Astrocyte of the hippocampus (primary cell): ENCODE measurements at regions not wholly inside any gene's neighbourhood (a gene's known extent, or its start where the extent isn't known, plus 50 kb on each side); places are given as distances from the start of the nearest gene placed in this dataset.

Experiments used
- DNase-seq: peaks from one replicate; pipeline ENCODE4 v3.0.0; 2011; ENCODE audit warnings: low read depth, low spot score

GRCh38 chr5:53219174-53219573, 109.6 kb upstream of the MOCS2 start:
- DNase-seq = no peak

GRCh38 chr5:53219610-53220009, 110.1 kb upstream of the MOCS2 start:
- no peak for DNase-seq

DNA sequence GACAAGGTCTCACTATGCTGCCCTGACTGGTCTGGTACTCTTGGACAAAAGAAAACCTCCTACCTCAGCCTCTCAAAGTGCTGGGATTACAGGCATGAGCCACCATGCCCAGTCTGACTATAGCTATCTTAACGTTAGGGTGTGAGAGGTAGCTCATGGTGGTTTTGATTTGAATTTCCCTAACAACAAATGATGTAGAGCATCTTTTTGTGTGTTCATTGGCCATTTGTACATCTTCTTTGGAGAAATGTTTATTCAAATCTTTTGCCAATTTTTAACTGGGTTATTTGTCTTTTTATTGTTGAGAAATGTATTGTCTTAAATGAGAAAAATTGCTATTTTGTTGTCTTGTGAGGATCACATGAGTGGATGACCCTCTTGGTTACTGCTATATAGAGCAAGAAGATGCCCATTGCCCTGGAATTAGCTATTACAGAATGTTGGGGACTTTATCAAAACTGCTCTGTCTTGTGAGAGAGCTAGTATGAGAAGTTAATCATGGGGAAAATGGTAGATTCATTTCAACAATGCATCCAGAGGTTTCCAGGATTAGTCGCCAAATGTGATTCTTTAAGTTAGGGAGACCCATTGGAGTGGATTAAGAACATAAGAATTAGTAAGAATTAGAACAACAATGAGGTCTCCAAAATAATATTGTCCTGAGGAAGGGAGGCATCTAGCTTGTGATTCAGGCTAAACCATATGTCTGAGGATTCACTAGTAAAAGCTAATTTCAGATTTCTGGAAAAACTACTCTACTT, 124.3 kb upstream of the MOCS2 start:
- no peak for DNase-seq

DNA sequence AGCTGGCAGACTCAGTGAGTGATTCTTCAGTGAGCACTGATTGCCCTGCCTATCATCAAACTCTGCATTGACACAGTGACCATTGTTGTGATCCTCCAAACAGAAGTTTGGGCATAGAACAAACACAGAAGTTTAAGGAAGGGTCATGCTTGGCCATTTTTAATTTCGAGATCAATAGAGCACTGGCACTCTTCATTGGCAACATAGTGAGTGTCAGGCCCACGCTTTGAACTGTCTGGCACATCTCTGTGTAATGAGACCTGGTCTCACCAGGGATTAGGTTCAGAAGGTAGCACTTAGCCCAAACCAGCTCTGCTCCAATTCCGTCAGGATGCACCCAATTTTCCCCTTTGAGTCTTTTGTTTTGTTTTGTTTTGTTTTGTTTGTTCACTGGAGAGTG, 127.1 kb upstream of the MOCS2 start:
- DNase-seq = no peak

- no peak for DNase-seq
These were observed 128.3 kb upstream of the MOCS2 start for GRCh38 chr5:53237876-53238275.

DNA sequence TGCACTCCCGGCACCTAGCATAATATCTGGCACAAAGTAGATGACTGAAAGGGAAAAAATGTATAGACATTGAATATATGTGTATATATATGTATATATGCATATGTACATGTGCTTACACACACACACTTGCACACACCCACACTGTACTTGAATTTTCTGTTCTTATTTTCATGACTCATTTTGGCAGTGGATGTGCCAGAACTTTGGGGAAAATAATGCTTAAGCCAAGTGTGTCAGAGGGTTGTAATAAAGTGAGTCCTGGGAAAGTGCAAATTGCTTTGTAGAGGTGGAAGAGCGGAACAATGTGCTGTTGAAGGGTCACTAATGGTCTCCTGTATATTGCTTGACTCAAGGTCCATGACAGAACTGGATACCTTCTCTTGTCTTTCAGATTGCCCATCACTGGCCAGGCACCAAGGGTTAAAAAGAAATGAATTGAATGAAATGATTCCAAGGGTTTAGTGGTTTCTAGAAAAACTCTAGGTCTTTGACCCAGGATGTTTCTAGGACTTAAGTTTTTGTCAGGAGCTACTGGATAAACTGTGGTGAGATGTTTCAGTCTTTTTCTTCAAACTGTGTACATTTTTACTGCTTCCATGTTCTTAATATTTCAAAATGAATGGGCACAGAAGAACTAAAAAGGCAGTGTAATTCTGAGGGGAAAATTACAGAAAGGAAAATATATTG, 129.9 kb upstream of the MOCS2 start:
- no peak for DNase-seq

- no peak for DNase-seq
These were observed 131.1 kb upstream of the MOCS2 start for GRCh38 chr5:53240661-53241060.

GRCh38 chr5:53241572-53241971, 132.0 kb upstream of the MOCS2 start:
- no peak for DNase-seq

DNA sequence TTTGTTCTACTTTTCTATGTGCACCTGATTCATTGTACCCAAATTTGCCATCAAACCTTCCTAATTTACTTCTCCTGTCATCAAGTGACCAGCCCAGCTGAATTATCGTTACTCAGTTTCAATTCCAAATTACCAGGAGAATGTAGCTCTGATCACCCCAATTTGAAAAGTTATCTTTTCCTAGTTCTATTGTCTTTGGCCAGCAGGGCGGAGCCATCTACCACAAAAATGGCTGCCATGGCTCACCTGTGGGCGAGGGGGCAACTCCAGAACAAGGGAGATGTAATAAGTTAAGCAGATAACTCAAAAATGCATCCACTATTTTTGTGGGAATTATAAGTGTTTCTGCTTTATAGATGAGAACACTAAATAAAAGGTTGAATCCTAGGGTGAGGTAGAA, 133.8 kb upstream of the MOCS2 start:
- DNase-seq = no peak

DNA sequence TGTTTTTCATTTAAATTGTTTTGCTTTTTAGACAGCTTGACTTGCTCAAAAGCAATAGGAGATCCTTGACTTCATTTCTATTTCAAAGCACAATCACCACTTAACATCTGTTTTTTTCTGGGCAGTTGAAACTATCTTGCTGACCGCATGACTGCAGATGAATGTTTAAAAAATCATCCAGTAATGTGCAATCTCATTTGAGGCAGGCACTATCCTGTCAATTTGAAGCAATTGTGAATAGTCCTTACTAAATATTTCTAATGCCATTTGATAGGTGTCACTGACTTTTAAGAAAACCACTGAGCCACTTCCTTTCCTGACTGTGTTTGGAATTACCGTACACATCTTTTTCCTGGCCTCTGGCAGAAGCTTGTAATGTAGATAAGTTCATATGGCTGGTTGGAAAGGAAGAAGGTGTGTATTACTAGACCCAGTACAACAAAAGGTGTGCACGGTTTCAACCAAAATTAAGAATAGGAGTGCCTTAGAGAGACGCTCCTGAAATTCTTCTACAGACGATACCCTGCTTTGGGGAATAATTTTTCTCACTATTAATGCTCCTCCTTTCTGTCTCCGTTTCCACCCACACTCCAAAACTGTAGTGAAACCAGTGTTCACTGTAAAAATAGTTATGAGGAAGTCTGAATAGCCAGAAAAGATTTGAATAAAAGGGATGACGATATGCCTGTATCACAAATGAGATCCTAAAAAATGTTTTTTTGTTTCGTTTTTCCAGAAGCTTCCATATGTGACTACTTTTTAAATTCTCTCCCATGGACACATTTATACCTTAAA, 136.7 kb upstream of the MOCS2 start:
- peak; percentile 60 for DNase-seq

- peak; percentile 90 for DNase-seq
These were observed 140.1 kb upstream of the MOCS2 start for GRCh38 chr5:53249529-53250200.

DNA sequence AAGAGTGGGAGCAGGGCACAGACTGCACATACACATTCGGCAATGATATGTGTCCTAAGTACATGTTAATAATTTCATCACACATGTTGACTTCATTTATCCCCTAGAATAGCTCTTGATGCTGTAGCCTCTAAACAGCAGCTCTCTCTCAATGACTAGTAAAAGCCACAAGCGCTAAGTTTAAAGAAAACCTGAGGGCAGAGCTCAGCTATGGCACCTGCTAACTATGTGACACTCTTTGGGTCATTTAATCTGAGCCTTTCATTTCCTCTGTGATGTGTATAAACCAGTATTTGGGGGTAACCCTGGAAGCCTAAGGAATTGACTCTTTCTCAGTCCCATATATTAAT, 140.6 kb upstream of the MOCS2 start:
- DNase-seq = no peak

DNA sequence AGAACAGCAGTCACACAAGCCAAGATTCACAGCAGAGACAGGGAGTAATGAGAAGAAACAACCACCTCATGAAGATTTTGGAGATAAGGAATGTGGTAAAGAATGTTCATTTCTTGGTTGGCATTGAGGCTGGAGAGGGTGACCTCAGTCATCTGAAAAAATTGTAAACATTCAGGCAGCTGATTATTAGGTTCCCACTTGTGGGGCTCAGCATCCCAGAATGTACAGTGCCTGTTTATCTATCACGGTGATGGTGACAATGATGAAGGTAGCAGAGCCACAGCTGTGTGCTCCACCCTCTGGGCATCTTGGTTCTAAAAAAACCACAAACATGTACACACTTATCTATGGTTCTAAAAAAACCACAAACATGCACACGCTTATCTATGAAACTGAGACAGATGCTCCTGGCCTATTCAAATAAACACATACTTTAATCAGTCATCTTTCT, 143.9 kb upstream of the MOCS2 start:
- peak; percentile 26 for DNase-seq

DNA sequence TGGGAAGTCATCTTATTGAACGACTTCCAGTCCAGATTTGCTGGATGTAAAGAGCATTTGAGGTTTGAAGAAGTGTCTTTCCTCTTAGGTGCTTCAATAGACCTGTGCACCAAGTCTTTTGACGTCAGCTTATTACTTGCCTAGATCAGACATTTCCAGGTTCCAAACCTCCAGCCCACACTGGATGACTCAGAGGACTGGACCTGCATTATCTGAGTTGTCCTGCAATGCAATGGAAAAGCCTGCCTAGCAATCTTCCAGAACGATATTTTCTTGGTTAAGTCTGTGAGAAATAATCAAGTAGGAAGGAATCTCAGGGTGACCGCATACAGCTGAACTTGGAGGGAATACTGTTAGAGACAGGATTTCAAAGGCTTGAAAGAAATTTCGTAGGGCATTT, 147.2 kb upstream of the MOCS2 start:
- DNase-seq = peak; percentile 75

DNA sequence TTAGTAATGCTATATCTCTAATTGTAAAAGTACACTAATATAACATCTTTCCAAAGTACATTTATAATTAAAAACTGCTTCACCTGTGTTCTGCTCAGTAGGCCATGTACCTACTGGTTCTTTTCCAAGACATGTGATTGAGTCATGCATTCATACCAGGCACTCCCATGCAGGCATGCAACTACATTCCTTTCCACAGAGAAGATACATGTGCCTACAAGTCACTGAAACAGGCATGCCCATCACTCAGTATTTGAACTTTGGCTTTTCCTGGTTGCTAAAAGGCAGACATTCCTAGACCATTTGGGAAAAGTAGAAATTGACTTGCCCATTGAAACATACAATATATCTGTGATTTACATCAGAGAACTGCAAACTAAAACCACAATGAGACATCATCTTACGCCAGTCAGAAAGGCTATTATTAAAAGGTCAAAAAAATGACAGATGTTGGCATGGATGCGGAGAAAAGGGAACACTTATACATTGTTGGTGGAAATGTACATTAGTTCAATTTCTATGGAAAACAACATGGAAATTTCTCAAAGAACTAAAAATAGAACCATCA, 148.3 kb upstream of the MOCS2 start:
- no peak for DNase-seq

DNA sequence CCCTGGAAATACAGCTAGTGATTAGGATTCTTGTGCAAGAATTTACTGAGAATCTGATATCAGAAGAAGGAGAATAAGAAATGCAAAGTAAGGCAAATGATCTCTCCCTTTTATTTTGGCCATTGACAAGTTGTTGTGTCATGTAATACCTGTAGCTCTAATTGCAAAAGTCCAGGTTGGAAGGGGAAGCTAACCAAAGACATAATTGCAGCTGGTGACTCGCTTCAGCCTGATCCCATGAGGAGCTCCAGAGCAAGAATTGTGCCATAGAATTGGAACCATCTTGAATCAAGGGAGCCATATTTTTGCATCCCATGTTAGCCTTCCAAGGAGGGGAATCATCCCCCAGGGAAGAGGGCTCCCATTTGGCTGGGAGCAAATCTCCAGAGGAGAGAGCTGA, 149.6 kb upstream of the MOCS2 start:
- DNase-seq = no peak

GRCh38 chr5:53260446-53260845, 150.9 kb upstream of the MOCS2 start:
- no peak for DNase-seq

DNA sequence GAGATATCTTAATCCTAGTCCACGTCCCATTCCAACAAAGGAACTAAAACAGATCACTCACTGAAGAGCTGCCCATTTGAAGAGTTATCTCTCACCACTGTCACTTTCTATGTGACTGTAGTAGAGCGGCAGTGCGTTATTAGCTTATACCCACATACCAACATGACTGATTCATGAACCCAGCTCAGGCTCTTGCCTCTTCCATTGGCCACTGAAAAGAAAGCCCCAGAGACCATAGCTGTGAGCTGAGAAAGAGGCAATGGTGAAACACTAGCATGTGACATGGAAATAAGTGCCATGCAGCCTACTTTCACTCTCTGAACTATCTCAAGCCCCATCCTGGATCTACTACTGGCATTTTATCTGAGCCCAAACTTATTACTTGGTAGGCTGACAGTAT, 151.7 kb upstream of the MOCS2 start:
- no peak for DNase-seq

DNA sequence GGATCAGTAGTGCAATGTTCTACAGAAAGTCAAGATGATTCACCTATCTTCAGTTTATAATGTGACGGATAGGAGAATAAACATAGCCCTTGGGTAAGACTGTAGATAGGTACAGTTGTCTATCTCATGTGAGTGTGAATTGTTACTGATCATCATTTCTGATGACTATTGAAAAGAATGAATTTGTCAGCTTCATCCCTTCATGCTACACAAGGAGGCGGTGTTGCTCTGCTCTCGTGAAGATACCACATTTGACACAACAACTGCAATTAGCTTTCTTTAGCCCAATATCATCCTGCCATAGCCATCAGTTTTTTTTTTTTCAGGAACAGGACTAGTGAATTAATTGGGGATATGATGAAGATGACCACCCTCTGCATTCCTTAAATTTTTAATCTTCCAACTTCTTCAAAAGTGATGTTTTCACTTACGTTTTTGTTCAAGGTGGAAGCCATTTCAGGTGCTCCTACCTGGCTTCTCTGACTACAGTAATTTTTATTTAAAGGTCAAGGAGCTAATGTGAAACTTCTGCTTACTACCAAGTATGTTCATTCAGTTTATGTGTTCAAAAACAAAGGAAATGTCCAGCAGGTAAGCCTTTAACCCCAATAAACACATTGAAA, 152.9 kb upstream of the MOCS2 start:
- peak; percentile 64 for DNase-seq

DNA sequence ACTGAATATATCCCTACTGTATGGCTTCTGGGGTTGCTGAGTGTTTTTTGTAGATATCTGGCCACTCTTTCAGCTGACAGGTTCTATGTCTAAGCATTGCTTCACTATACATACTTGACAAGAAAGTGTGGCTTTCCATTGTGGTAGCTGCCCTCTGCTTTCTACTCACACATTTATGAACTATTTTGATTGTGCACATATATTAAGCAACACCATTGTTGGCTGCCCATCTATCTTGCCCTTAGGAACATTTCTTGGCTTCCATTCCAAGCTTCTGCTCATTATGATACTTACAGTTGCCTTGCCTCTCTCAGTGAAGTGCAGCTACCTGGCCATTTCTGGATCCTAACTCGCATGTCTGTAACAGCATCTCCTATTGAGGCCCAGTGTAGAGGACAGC, 153.6 kb upstream of the MOCS2 start:
- no peak for DNase-seq

DNA sequence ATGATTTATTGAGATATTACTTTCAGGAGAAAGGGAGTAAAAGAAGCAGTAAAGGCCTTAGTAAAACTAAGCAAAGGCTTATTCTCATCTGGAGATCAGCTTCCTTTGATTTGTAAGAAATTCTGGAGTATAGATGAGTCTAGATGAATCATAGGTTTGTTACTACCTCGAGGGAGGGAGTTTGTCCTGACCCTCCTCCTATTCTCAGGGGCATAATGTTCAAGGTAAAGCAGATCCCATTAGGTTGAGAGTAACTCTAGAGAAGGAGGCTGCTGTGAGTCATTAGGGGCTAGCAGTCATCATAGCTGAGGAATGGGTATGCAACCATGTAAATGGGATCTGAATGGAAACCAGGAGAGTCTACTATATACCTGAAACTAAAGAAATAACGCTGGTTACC, 155.5 kb upstream of the MOCS2 start:
- DNase-seq = no peak
